ENCODE measurements at regions not wholly inside any gene's neighbourhood (a gene's known extent, or its start where the extent isn't known, plus 50 kb on each side); places are given as distances from the start of the nearest gene placed in this dataset.

- TF ChIP-seq, protein P1, sequence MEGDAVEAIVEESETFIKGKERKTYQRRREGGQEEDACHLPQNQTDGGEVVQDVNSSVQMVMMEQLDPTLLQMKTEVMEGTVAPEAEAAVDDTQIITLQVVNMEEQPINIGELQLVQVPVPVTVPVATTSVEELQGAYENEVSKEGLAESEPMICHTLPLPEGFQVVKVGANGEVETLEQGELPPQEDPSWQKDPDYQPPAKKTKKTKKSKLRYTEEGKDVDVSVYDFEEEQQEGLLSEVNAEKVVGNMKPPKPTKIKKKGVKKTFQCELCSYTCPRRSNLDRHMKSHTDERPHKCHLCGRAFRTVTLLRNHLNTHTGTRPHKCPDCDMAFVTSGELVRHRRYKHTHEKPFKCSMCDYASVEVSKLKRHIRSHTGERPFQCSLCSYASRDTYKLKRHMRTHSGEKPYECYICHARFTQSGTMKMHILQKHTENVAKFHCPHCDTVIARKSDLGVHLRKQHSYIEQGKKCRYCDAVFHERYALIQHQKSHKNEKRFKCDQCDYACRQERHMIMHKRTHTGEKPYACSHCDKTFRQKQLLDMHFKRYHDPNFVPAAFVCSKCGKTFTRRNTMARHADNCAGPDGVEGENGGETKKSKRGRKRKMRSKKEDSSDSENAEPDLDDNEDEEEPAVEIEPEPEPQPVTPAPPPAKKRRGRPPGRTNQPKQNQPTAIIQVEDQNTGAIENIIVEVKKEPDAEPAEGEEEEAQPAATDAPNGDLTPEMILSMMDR (IDR thresholded peaks at IDR 0.05; ENCODE audit: insufficient read depth, low read length, severe bottlenecking) = no peak
- FAIRE-seq = no peak
- Histone ChIP-seq H3K36me3 (ENCODE audit: control insufficient read depth, insufficient read depth, low read length) (no peaks in the 10 kb centered on the region), H3K4me3 (ENCODE audit: low read depth, low read length) (no peak overlapping the region), H3K27me3 (ENCODE audit: control insufficient read depth, insufficient read depth, low read length) (peaks cover 1% of the 10 kb centered on the region)
- no peak for DNase-seq (ENCODE audit: low read depth)
Measured at GRCh38 chr3:64806668-64807605, 119.1 kb upstream of the ADAMTS9 start.

GRCh38 chr3:64805978-64806377, 118.2 kb upstream of the ADAMTS9 start:
- TF ChIP-seq, protein P1 (IDR thresholded peaks at IDR 0.05; ENCODE audit: insufficient read depth, low read length, severe bottlenecking) = no peak
- no peak for DNase-seq (ENCODE audit: low read depth)
- peaks cover 1% of the 10 kb centered on the region for H3K27me3 ChIP-seq (ENCODE audit: control insufficient read depth, insufficient read depth, low read length)
- FAIRE-seq = no peak
- no peak overlapping the region for H3K4me3 ChIP-seq (ENCODE audit: low read depth, low read length)
- no peaks in the 10 kb centered on the region for H3K36me3 ChIP-seq (ENCODE audit: control insufficient read depth, insufficient read depth, low read length)

DNA sequence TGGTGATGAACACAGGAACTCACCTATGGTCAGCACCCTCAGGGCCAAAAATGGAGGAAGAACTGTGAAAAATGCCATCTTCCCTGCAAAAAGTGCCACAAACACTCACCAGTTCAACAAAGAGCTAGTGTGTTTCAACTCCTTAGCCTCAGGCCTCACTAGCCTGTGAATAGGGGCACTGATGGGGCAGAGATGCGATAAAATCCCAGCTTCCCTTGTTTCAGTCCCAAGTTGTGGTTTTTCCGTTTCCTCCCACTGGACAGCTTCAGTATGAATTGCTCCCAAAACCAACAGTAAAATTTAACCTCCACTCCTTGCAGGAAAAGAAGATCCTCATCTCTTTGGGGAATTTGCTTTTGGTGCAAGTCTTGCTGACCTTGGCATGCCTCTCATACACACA, 117.4 kb upstream of the ADAMTS9 start:
- H3K27me3 ChIP-seq (ENCODE audit: control insufficient read depth, insufficient read depth, low read length) = peaks cover 1% of the 10 kb centered on the region
- TF ChIP-seq, protein P1 (IDR thresholded peaks at IDR 0.05; ENCODE audit: insufficient read depth, low read length, severe bottlenecking) = no peak
- no peak overlapping the region for H3K4me3 ChIP-seq (ENCODE audit: low read depth, low read length)
- H3K36me3 ChIP-seq (ENCODE audit: control insufficient read depth, insufficient read depth, low read length) = no peaks in the 10 kb centered on the region
- FAIRE-seq (no peak), DNase-seq (ENCODE audit: low read depth) (no peak)

DNA sequence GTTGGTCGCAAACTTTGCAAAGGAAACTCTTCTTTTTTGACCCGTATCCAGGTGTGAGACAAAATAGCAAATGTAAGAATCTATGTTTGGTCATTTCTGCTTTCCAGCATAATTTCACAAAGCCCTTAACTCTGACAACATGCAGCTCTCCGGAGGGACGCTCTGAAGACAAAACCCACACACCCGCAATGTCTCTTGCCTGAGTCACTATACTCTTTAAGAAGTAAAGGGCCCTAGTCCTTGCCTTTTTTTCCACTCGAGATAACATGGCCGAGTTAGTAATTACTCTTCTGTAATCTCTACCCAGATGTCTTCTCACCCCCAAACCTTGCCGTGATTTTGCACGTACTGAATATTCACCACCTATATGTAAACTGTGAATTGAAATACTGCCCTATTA, 115.7 kb upstream of the ADAMTS9 start:
- TF ChIP-seq, protein P1 (IDR thresholded peaks at IDR 0.05; ENCODE audit: insufficient read depth, low read length, severe bottlenecking) = no peak
- DNase-seq (ENCODE audit: low read depth) = no peak

GRCh38 chr3:64802460-64802859, 114.7 kb upstream of the ADAMTS9 start:
- Histone ChIP-seq H3K4me3 (ENCODE audit: low read depth, low read length) (no peak overlapping the region), H3K27me3 (ENCODE audit: control insufficient read depth, insufficient read depth, low read length) (peaks cover 3% of the 10 kb centered on the region), H3K36me3 (ENCODE audit: control insufficient read depth, insufficient read depth, low read length) (no peaks in the 10 kb centered on the region)
- TF ChIP-seq, protein P1 (IDR thresholded peaks at IDR 0.05; ENCODE audit: insufficient read depth, low read length, severe bottlenecking) = no peak
- FAIRE-seq = no peak
- DNase-seq (ENCODE audit: low read depth) = no peak

More for the DNA sequence above, 115.7 kb upstream of the ADAMTS9 start:
- no peak overlapping the region for H3K4me3 ChIP-seq (ENCODE audit: low read depth, low read length)
- H3K27me3 ChIP-seq (ENCODE audit: control insufficient read depth, insufficient read depth, low read length) = peaks cover 3% of the 10 kb centered on the region
- FAIRE-seq = no peak
- no peaks in the 10 kb centered on the region for H3K36me3 ChIP-seq (ENCODE audit: control insufficient read depth, insufficient read depth, low read length)

All from bronchial epithelial cell (primary cell).